Esophagus (tissue), 2 donors: ENCODE measurements at regions not wholly inside any gene's neighbourhood (a gene's known extent, or its start where the extent isn't known, plus 50 kb on each side); places are given as distances from the start of the nearest gene placed in this dataset.

Source experiments
- H3K27ac ChIP-seq, 2 donors: one replicate each; pipeline ENCODE4 v1.5.1; 2013; ENCODE audit warnings: low read depth in 2 of 2, mild to moderate bottlenecking in 2 of 2, inconsistent platforms in 1 of 2, low read length in 1 of 2, moderate library complexity in 1 of 2
- H3K27me3 ChIP-seq, 2 donors: one replicate each; pipeline ENCODE4 v1.6.1; 2013; ENCODE audit warnings: low read length in 2 of 2, control low read depth in 1 of 2, mild to moderate bottlenecking in 1 of 2; ENCODE audit not compliant: insufficient read depth in 2 of 2, control insufficient read depth in 1 of 2
- H3K36me3 ChIP-seq, 2 donors: one replicate each; pipeline ENCODE4 v1.6.1; 2013; ENCODE audit warnings: low read length in 1 of 2; ENCODE audit not compliant: control insufficient read depth in 2 of 2, insufficient read depth in 2 of 2
- H3K4me1 ChIP-seq, 2 donors: one replicate each; pipeline ENCODE4 v1.6.1; 2013; ENCODE audit warnings: low read length in 1 of 2; ENCODE audit not compliant: control insufficient read depth in 2 of 2, insufficient read depth in 2 of 2
- H3K4me3 ChIP-seq, 2 donors: one replicate each; pipeline ENCODE4 v1.5.1; 2013; ENCODE audit warnings: low read length in 2 of 2, mild to moderate bottlenecking in 2 of 2, low read depth in 1 of 2, moderate library complexity in 1 of 2
- H3K9me3 ChIP-seq, 2 donors: one replicate each; pipeline ENCODE4 v1.6.1; 2013; ENCODE audit warnings: mild to moderate bottlenecking in 2 of 2, low read depth in 1 of 2, low read length in 1 of 2, moderate library complexity in 1 of 2; ENCODE audit not compliant: control insufficient read depth in 2 of 2, insufficient read depth in 1 of 2
- WGBS, 2 donors: extraction: QIAGEN DNeasy Blood & Tissue Kit; methylation state at CpG; one replicate each; pipeline ENCODE4 v1.1.7; 2013; 5-methylcytosine and 5-hydroxymethylcytosine counted together
- donor health status: healthy with polysubstance abuse.
- donor health status: Bipolar disorder and iron deficiency.

DNA sequence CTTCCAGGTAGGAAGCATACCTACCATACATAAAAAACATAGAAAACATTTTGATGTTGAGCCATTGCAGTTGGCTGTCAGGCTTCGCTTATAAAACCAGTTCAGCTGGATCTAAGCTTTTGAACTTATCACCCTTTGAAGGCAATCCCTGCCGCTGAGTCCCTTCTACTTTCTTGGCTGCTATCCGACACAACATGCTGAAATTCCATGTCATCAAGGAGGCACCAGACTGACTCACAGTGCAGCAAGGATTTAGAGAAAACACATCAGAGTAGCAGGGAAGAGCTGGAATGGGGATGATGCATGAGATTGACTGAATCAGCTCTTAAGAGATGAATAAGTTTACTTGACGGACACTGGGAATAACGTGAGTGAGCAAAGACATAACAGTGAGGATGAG, 135.0 kb upstream of the MAN1A1 start:
- Histone ChIP-seq H3K4me3 (no peak overlapping the region), H3K27ac (peak overlapping the region in 1 of 2 donors; percentile 73), H3K9me3 (no peaks in the 10 kb centered on the region), H3K36me3 (no peaks in the 10 kb centered on the region), H3K27me3 (no peaks in the 10 kb centered on the region), H3K4me1 (no peaks in the 10 kb centered on the region)
- WGBS, 2 donors = 48% methylated on average over 5 of the region's 5 CpGs

DNA sequence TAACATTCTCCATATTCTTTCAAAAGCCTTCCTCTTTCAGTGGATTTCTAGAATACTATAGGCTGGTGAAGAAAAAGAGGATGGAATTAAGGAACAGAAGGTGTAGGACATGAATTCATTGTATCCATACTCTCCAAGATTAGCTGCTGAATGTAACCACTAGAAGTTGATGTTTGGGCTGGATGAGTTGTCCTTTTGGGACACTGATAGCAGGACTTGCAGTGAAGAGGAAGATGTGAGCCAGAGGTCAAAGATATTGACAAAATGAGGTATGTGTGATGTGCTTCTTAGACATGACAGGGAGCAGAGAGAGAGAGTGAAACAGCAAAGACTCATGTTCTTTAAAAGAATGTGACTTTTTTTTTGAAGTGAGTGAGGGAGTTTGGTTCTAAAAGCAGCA, 134.3 kb upstream of the MAN1A1 start:
- H3K27ac ChIP-seq = peak overlapping the region; percentile 55 to 73

DNA sequence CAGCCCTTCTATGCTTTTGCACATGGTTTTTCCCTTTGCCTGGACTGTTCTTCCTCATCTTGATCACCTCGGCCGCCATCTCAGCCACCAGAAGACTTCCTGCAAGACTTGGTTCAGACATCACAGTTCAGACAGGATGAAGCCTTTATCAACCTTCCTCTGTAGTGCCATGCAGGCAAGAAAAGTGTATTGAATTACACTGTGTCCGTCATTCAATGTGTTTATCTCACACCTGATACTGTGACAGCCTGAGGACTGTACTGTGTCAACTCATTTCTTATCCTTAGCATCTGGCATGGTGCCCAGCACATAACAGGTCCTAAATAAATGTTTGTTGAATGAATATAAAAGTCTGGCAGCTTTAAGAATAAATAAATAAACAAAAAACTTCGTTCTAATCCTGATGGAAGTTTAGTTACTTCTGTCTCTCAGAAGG, 133.3 kb upstream of the MAN1A1 start:
- Histone ChIP-seq H3K27ac (no peak overlapping the region), H3K4me3 (no peak overlapping the region), H3K4me1 (no peaks in the 10 kb centered on the region), H3K36me3 (no peaks in the 10 kb centered on the region), H3K9me3 (no peaks in the 10 kb centered on the region), H3K27me3 (no peaks in the 10 kb centered on the region)
- 75 to 87% methylated on average over 4 of the region's 4 CpGs for WGBS, 2 donors

More for the DNA sequence above, 134.3 kb upstream of the MAN1A1 start:
- Histone ChIP-seq H3K36me3 (no peaks in the 10 kb centered on the region), H3K27me3 (no peaks in the 10 kb centered on the region), H3K4me3 (no peak overlapping the region), H3K9me3 (no peaks in the 10 kb centered on the region), H3K4me1 (no peaks in the 10 kb centered on the region)

DNA sequence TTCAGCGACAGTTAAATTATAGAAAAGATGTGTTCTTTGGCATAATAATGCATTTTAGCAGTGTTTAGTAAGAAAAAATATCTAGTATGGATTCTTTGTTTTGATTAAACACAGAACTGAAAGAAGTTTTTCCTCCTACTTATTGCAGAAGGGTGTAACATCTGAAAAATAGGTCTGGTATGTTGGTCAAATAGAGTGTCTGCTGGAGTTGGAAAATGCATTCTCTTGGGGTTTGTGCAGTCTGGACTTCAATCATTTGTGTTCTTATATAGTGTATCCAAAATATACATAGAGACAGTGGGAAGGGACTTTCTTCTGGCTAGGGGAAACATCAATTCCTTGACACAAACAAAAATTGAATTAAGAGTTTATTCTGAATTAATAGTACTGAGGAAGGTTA, 132.4 kb upstream of the MAN1A1 start:
- Histone ChIP-seq H3K4me3 (no peak overlapping the region), H3K27ac (no peak overlapping the region), H3K27me3 (no peaks in the 10 kb centered on the region), H3K36me3 (no peaks in the 10 kb centered on the region), H3K4me1 (no peaks in the 10 kb centered on the region), H3K9me3 (no peaks in the 10 kb centered on the region)
- WGBS, 2 donors = 91 to 95% methylated on average over 1 of the region's 1 CpG

DNA sequence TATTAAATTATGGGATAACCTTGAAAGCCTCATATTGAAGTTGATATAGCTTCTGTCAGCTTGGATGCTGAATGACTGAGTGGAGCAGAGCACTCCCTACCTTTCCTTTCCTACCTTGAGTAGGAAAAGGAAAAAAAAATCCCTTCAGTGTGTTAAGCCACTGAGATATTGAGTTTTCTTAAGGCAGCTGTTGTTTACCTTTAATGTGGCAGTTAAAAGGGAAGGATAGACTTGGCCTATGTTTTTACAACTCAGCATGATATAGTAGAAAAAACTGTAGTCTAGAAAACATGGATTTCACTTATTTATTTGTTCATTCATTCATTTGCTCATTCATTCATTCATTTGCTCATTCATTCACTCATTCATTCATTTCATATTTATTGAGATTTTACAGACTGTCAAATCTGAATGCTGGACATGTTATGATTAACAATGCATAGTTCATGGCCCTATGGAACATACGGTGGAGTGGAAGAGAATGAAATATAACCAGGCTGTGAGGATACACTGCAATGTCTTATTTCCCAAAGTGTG, 131.5 kb upstream of the MAN1A1 start:
- H3K9me3 ChIP-seq = no peaks in the 10 kb centered on the region
- no peaks in the 10 kb centered on the region for H3K36me3 ChIP-seq
- WGBS, 2 donors = 98 to 99% methylated on average over 1 of the region's 1 CpG
- no peaks in the 10 kb centered on the region for H3K4me1 ChIP-seq
- H3K4me3 ChIP-seq = no peak overlapping the region
- H3K27me3 ChIP-seq = no peaks in the 10 kb centered on the region
- no peak overlapping the region for H3K27ac ChIP-seq

DNA sequence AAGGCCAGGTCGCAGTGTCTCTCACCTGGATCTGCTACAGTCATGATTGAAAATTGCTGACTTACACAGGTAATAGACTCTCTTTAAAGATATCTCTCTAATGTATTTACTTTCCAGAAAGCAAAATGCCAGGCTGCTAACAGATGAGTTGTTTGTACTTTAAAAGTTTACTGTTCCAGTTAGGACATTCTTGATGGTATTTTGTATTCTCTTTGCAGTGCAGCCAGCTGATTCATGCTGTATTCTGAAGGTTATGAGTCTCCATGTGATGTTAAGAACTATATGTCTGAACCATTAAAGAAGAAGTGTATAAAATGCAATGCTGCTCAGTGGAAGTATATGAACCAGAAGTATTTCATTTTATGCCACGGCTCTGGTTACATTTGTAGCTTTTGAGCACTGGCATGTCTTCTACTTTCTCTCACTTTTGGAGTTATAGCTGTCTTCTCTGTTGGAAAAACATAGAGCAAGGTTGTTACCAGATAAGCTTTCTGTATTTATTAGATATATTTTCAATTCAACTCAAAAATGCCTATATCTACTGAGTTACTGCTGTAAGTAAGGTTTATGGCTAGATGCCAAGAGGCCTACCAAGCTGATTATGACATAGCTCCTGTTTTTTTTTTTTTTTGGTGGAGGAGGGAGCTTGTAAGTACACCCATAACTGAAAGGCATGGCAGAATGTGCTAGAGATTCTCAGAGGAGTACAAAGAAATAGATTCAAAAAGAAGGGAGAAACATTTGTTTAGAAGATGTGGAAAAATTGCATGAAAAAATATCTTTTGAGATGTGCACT, 130.5 kb upstream of the MAN1A1 start:
- H3K4me1 ChIP-seq = no peaks in the 10 kb centered on the region
- no peaks in the 10 kb centered on the region for H3K27me3 ChIP-seq
- 87 to 91% methylated on average over 2 of the region's 2 CpGs for WGBS, 2 donors
- H3K27ac ChIP-seq = no peak overlapping the region
- no peaks in the 10 kb centered on the region for H3K36me3 ChIP-seq
- no peak overlapping the region for H3K4me3 ChIP-seq
- no peaks in the 10 kb centered on the region for H3K9me3 ChIP-seq

DNA sequence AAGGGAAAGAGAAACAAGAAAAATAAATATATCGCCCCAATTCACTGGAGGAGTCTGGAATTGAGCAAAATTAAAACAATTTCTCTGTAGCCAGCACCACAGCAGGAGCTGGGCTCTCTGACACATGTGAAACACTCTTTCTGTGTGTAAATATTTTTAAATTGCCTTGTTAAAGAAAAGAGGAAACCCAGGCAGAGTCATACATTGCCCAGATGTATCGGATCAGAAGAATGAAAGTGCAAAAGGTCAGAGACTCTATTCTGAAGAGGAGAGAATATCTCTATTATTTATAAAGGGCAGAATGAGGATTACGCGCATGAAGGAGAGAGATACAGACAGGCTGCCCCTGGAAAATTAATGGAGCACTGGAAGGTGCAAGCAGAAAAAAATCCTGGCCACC, 127.0 kb upstream of the MAN1A1 start:
- Histone ChIP-seq H3K4me3 (no peak overlapping the region), H3K9me3 (no peaks in the 10 kb centered on the region), H3K36me3 (no peaks in the 10 kb centered on the region), H3K4me1 (no peaks in the 10 kb centered on the region), H3K27ac (no peak overlapping the region), H3K27me3 (no peaks in the 10 kb centered on the region)
- 62 to 68% methylated on average over 4 of the region's 4 CpGs for WGBS, 2 donors

DNA sequence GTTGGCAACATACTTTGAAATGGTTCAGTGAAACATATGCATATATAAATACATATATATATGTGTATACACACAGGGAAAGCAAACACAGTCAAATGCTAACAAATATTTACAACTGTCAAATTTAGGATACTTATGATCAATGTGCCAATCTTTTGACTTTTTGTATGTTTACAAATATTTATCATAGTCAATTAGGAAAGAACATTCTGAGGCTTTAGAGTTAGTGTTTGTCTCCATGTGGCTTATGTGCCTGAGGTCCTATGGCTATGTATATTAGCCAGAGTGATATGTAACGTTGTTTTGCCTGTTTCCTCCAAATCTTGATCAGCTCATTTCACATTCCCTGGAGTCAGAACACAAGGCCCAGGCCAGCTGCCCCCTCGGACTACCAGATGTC, 126.5 kb upstream of the MAN1A1 start:
- H3K9me3 ChIP-seq = no peaks in the 10 kb centered on the region
- no peaks in the 10 kb centered on the region for H3K4me1 ChIP-seq
- WGBS, 2 donors = 52 to 54% methylated on average over 2 of the region's 2 CpGs
- no peak overlapping the region for H3K27ac ChIP-seq
- no peaks in the 10 kb centered on the region for H3K27me3 ChIP-seq
- no peak overlapping the region for H3K4me3 ChIP-seq
- H3K36me3 ChIP-seq = no peaks in the 10 kb centered on the region

DNA sequence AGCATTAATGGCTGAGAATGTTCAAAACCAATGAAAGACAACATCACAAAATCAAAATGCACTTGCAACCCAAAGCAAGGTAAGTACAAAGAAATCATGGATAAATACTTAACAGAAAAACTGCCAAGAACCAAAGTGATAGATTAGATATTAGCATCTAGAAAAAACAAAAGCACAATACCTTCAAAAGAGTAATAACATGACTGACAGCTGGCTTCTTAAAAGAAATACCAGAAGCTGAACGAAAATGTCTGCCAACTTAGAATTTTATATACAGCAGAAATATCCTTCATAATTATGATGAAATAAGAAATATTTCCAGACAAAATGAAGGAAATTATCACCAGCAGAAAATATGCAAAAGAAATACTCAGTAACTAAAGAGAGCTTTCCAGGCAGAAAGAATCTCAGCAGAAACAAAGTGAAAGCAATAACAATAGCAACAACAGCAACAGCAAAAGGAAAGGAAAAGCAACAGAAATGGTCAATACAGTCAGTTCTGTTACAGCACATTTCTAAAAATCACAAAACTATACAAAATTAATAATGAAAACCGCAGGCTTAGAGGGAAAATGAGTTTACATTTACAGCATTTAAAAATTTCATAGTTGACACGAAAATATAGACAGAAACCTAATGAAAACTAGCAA, 121.5 kb upstream of the MAN1A1 start:
- Histone ChIP-seq H3K27ac (no peak overlapping the region), H3K9me3 (no peaks in the 10 kb centered on the region), H3K36me3 (no peaks in the 10 kb centered on the region), H3K27me3 (no peaks in the 10 kb centered on the region), H3K4me3 (no peak overlapping the region), H3K4me1 (no peaks in the 10 kb centered on the region)
- 36 to 58% methylated on average over 3 of the region's 3 CpGs for WGBS, 2 donors
